ENCODE measurements at regions not wholly inside any gene's neighbourhood (a gene's known extent, or its start where the extent isn't known, plus 50 kb on each side); places are given as distances from the start of the nearest gene placed in this dataset.
"Not testable (repeated sequence)": the region's sequence is repeated elsewhere in the genome, so short reads cannot be mapped to it uniquely, and the experiment has no call there.

- H3K27ac ChIP-seq, result no peak overlapping the region
- H3K36me3 ChIP-seq, result 0 out of 22 replicates have a peak, but pooled peaks cover 0 to 1% (median 0%) of the 10 kb centered on the region in 11 experiments
- H3K4me1 ChIP-seq, result peaks cover 6 to 20% (median 8%) of the 10 kb centered on the region in 10 experiments; a peak in 17 of 20 replicates
- no peak for TF ChIP-seq Cebpa-rat (IDR thresholded peaks at IDR 0.05)
- H3K9ac ChIP-seq, result no peak overlapping the region
- peaks cover 7 to 16% (median 11%) of the 10 kb centered on the region in 11 experiments for H3K9me3 ChIP-seq (replicated peaks in 1 of 11)
- H3K4me3 ChIP-seq, result no peak overlapping the region
- no peaks in the 10 kb centered on the region for H4K20me1 ChIP-seq
- peak overlapping the region in 4 of 11 experiments; percentile 17 to 36 (median 24); a peak in 6 of 22 replicates for H3K4me2 ChIP-seq
- no peaks in the 10 kb centered on the region for H3K27me3 ChIP-seq
Measured at GRCh38 chr16:66245072-66245471, 121.4 kb upstream of the CDH5 start.

GRCh38 chr16:66242672-66243071 lies 123.8 kb upstream of the CDH5 start:
- Histone ChIP-seq H3K27me3 (no peaks in the 10 kb centered on the region), H3K4me1 (peaks cover 6 to 34% (median 19%) of the 10 kb centered on the region in 10 experiments; a peak in 17 of 20 replicates), H3K36me3 (peaks cover 0 to 18% (median 0%) of the 10 kb centered on the region in 11 experiments; a peak in 2 of 22 replicates), H3K9me3 (replicated peaks in 1 of 11) (peaks cover 22 to 35% (median 28%) of the 10 kb centered on the region in 11 experiments), H4K20me1 (no peaks in the 10 kb centered on the region), H3K4me2 (no peak overlapping the region), H3K4me3 (no peak overlapping the region), H3K27ac (no peak overlapping the region), H3K9ac (no peak overlapping the region)
- TF ChIP-seq Cebpa-rat (IDR thresholded peaks at IDR 0.05), result no peak

GRCh38 chr16:66242206-66242605 lies 124.3 kb upstream of the CDH5 start:
- not testable (repeated sequence) for H3K9ac ChIP-seq, H3K27me3 ChIP-seq, H3K4me2 ChIP-seq, H3K4me3 ChIP-seq, H3K27ac ChIP-seq, H4K20me1 ChIP-seq
- peaks cover 0 to 18% (median 0%) of the 10 kb centered on the region in 11 experiments; a peak in 2 of 22 replicates for H3K36me3 ChIP-seq
- peaks cover 6 to 38% (median 23%) of the 10 kb centered on the region in 10 experiments; a peak in 17 of 20 replicates for H3K4me1 ChIP-seq
- H3K9me3 ChIP-seq (replicated peaks in 1 of 11), result peaks cover 22 to 35% (median 28%) of the 10 kb centered on the region in 11 experiments

GRCh38 chr16:66240631-66241395 lies 125.7 kb upstream of the CDH5 start:
- peaks cover 4 to 44% (median 30%) of the 10 kb centered on the region in 10 experiments; a peak in 18 of 20 replicates for H3K4me1 ChIP-seq
- no peak overlapping the region for H3K27ac ChIP-seq

GRCh38 chr16:66240088-66240487 lies 126.4 kb upstream of the CDH5 start:
- Histone ChIP-seq H3K4me3 (no peak overlapping the region; a peak in 1 of 20 replicates), H3K27ac (no peak overlapping the region), H4K20me1 (no peaks in the 10 kb centered on the region), H3K9me3 (replicated peaks in 1 of 11) (peaks cover 22 to 35% (median 28%) of the 10 kb centered on the region in 11 experiments), H3K9ac (no peak overlapping the region), H3K27me3 (no peaks in the 10 kb centered on the region), H3K4me2 (no peak overlapping the region), H3K4me1 (peaks cover 0 to 37% (median 25%) of the 10 kb centered on the region in 10 experiments; a peak in 16 of 20 replicates), H3K36me3 (peaks cover 0 to 18% (median 0%) of the 10 kb centered on the region in 11 experiments; a peak in 2 of 22 replicates)
- no peak for TF ChIP-seq Cebpa-rat (IDR thresholded peaks at IDR 0.05)

More at GRCh38 chr16:66240631-66241395, 125.7 kb upstream of the CDH5 start:
- Histone ChIP-seq H3K4me2 (no peak overlapping the region), H3K9me3 (replicated peaks in 1 of 11) (peaks cover 22 to 35% (median 28%) of the 10 kb centered on the region in 11 experiments), H3K9ac (no peak overlapping the region), H3K36me3 (peaks cover 0 to 18% (median 0%) of the 10 kb centered on the region in 11 experiments; a peak in 2 of 22 replicates), H3K27me3 (no peaks in the 10 kb centered on the region), H4K20me1 (no peaks in the 10 kb centered on the region), H3K4me3 (no peak overlapping the region)
- TF ChIP-seq Cebpa-rat (IDR thresholded peaks at IDR 0.05), result no peak

GRCh38 chr16:66238696-66239095 lies 127.8 kb upstream of the CDH5 start:
- no peak for TF ChIP-seq Cebpa-rat (IDR thresholded peaks at IDR 0.05)
- Histone ChIP-seq H3K4me3 (no peak overlapping the region), H3K27ac (no peak overlapping the region)

GRCh38 chr16:66236301-66236700 lies 130.2 kb upstream of the CDH5 start:
- Histone ChIP-seq H3K36me3 (peaks cover 0 to 18% (median 0%) of the 10 kb centered on the region in 11 experiments; a peak in 2 of 22 replicates), H3K4me1 (peaks cover 0 to 43% (median 30%) of the 10 kb centered on the region in 10 experiments; a peak in 17 of 20 replicates), H3K27me3 (no peaks in the 10 kb centered on the region), H4K20me1 (no peaks in the 10 kb centered on the region), H3K9ac (no peak overlapping the region; a peak in 1 of 22 replicates), H3K4me2 (peak overlapping the region in 6 of 11 experiments; percentile 0 to 44 (median 19); a peak in 7 of 22 replicates), H3K27ac (peak overlapping the region in 2 of 11 experiments; percentile 5 to 12; a peak in 3 of 22 replicates), H3K4me3 (no peak overlapping the region), H3K9me3 (replicated peaks in 1 of 11) (peaks cover 19 to 30% (median 28%) of the 10 kb centered on the region in 11 experiments)
- no peak for TF ChIP-seq Cebpa-rat (IDR thresholded peaks at IDR 0.05)

More at GRCh38 chr16:66238696-66239095, 127.8 kb upstream of the CDH5 start:
- Histone ChIP-seq H3K4me1 (peaks cover 0 to 33% (median 23%) of the 10 kb centered on the region in 10 experiments; a peak in 16 of 20 replicates), H3K36me3 (peaks cover 0 to 18% (median 0%) of the 10 kb centered on the region in 11 experiments; a peak in 2 of 22 replicates), H3K27me3 (no peaks in the 10 kb centered on the region), H3K4me2 (peak overlapping the region in 6 of 11 experiments; percentile 0 to 62 (median 42); a peak in 9 of 22 replicates), H3K9me3 (replicated peaks in 1 of 11) (peaks cover 22 to 35% (median 28%) of the 10 kb centered on the region in 11 experiments), H3K9ac (no peak overlapping the region), H4K20me1 (no peaks in the 10 kb centered on the region)

GRCh38 chr16:66231452-66232160 lies 134.9 kb upstream of the CDH5 start:
- Histone ChIP-seq H3K4me3 (no peak overlapping the region), H3K36me3 (no peaks in the 10 kb centered on the region), H3K27ac (peak overlapping the region in 8 of 11 experiments; percentile 87 to 97 (median 95); a peak in 13 of 22 replicates), H3K4me2 (peak overlapping the region in 8 of 11 experiments; percentile 69 to 97 (median 88); a peak in 13 of 22 replicates), H4K20me1 (no peaks in the 10 kb centered on the region), H3K9me3 (replicated peaks in 1 of 11) (no peaks in the 10 kb centered on the region), H3K27me3 (no peaks in the 10 kb centered on the region), H3K4me1 (peaks cover 36 to 67% (median 55%) of the 10 kb centered on the region in 10 experiments), H3K9ac (peak overlapping the region in 2 of 11 experiments; percentile 14 to 27; a peak in 4 of 22 replicates)
- no peak for TF ChIP-seq Cebpa-rat (IDR thresholded peaks at IDR 0.05)

All from BLaER1 treated with 17β-estradiol and CSF1 and Interleukin-3, amounts not matched to agents 10 nM and 100 nM (cell line).